C4-2B (cell line): ENCODE measurements at regions not wholly inside any gene's neighbourhood (a gene's known extent, or its start where the extent isn't known, plus 50 kb on each side); places are given as distances from the start of the nearest gene placed in this dataset.

Experiments
- CTCF ChIP-seq: fragments of 450-650 bp; conservative IDR thresholded peaks from 2 replicates; pipeline ENCODE4 v1.5.1; 2017; ENCODE audit warnings: mild to moderate bottlenecking
- ZFX ChIP-seq: fragments of 450-650 bp; IDR thresholded peaks from 2 replicates; pipeline ENCODE4 v1.6.1; 2017

- TF ChIP-seq CTCF (no peak), ZFX (no peak)
Observed at GRCh38 chr18:5771343-5771742, 124.0 kb downstream of the TMEM200C start.
